Fibroblast of the aortic adventitia (primary cell): ENCODE measurements at regions not wholly inside any gene's neighbourhood (a gene's known extent, or its start where the extent isn't known, plus 50 kb on each side); places are given as distances from the start of the nearest gene placed in this dataset.

ENCODE experiments used
- DNase-seq: peaks from one replicate; pipeline ENCODE4 v3.0.0-alpha.2; 2010; ENCODE audit warnings: low read depth
- H3K4me3 ChIP-seq: 2 replicates; pipeline ENCODE4 v1.5.1; 2011; ENCODE audit warnings: low read depth, mild to moderate bottlenecking, control low read depth, low read length, moderate library complexity
- TF ChIP-seq, protein P1 (sequence below): IDR thresholded peaks from 2 replicates; pipeline ENCODE4 v1.5.1; 2011; ENCODE audit warnings: mild to moderate bottlenecking, low read length, control low read depth, inconsistent platforms; ENCODE audit not compliant: insufficient read depth

DNA sequence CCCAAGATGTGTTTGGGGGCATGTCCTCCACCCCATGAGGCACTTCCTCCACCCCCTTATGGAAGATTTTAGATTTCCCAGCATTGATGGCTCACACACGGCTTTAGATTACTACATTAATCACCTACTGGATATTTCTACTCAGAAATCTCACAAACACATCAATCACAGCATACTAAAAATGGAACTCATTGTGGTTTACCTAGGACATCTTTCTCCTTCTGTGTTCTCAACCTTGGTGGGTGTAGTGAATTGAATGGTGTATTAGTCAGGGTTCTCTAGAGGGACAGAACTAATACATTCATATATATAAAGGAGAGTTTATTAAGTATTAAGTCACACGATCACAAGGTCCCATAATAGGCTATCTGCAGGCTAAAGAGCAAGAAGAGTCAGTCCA is 82.1 kb upstream of the CYRIA start:
- no peak for DNase-seq
- TF ChIP-seq, protein P1, sequence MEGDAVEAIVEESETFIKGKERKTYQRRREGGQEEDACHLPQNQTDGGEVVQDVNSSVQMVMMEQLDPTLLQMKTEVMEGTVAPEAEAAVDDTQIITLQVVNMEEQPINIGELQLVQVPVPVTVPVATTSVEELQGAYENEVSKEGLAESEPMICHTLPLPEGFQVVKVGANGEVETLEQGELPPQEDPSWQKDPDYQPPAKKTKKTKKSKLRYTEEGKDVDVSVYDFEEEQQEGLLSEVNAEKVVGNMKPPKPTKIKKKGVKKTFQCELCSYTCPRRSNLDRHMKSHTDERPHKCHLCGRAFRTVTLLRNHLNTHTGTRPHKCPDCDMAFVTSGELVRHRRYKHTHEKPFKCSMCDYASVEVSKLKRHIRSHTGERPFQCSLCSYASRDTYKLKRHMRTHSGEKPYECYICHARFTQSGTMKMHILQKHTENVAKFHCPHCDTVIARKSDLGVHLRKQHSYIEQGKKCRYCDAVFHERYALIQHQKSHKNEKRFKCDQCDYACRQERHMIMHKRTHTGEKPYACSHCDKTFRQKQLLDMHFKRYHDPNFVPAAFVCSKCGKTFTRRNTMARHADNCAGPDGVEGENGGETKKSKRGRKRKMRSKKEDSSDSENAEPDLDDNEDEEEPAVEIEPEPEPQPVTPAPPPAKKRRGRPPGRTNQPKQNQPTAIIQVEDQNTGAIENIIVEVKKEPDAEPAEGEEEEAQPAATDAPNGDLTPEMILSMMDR, result no peak
- no peak overlapping the region for H3K4me3 ChIP-seq

DNA sequence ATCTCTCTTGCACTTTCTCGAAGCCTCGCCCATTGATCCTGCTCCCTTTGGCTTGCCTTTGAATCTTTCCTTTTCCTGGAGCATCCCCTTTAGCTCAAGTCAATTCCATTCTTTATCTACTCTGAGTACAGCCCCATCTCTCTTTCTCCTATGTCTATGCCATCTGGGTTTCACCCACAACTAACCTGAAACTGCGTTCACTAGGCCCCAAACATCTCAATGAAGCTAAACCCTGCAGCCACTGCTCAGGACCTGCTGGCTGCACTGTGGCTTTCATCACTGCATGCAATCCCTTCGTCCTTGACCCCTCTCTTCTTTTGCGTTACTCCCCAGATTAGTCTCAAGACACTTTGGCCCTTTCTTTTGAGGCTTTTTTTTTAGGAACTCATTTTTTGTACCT is 81.6 kb upstream of the CYRIA start:
- TF ChIP-seq, protein P1, result no peak

DNA sequence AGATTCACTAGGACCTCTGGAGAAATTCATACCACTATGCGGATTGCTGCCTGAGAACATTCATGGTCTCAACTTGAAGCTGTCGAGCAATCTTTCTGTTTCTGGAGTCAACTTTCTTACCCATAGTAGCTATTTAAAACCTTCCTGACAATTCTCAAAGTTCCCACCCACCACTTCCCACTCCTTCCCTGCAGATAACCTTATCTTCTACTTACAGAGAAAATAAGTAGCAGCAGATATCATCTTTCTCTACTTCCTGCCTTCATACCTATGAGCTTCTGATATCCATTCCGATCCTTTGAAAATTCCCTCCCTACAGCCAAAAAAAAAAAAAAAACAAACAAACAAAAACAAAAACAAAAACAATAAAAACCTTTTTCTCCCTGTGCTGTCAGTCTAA is 81.2 kb upstream of the CYRIA start:
- no peak for DNase-seq
- TF ChIP-seq, protein P1, result no peak
- H3K4me3 ChIP-seq, result no peak overlapping the region

More for the DNA sequence above, 81.6 kb upstream of the CYRIA start:
- DNase-seq, result no peak
- H3K4me3 ChIP-seq, result no peak overlapping the region

DNA sequence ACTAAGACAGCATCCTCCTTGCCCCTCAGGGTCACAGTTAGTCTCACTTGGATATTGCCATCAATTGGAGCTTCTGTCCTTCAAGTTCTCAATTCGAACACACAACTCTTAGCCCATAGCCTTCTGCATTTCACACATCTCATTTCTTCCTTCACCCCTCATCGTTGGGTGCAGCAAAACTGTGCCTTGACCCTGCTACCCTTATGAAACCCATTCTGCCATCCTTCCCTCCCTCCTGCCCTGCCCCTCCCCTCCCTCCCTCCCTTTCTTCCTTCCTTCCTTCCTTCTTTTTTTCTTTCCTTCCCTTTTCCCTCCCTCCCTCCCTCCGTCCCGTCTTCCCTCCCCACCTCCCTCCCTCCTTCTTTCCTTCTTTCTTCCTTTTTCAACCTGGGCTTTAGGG is 80.7 kb upstream of the CYRIA start:
- DNase-seq, result no peak
- H3K4me3 ChIP-seq, result no peak overlapping the region
- TF ChIP-seq, protein P1, result no peak

DNA sequence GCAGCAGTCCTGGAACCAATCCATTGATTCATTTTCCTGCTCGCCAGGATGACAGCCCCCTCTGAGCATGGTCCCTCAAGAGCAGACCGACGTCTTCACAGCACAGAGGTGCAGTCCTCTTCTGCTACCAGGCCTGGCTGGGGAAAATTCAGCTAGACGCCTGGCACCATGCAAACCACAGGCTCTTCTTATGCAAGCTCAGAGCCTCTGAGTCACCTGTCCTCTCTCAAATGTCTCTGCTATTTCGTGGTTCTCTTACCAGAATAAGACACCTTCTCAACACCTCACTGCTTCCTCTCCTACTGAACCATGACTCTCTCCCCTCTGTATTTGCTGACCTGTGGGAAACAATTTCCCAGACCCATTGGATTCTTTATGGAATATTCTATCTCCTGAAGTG is 79.8 kb upstream of the CYRIA start:
- TF ChIP-seq, protein P1, result no peak
- H3K4me3 ChIP-seq, result no peak overlapping the region
- no peak for DNase-seq

DNA sequence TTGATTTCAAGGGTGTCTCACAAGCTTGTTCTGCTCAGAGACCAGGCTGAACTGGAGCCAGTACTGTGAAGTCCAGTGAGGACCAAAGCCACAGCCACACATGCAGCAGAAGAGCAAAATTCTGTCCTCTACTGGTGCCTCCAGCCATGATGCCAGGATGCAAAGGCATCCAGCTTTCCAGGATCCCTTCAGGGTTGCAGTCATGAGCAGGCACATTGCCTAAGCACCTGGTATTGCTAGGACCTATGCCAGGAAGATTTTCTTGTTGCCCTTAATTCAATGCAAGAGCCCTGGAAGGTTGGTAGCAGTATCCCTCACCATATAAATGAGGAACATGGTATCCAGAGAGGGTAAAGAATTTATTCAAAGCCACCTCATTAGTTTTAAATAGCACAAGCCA is 78.9 kb upstream of the CYRIA start:
- no peak for DNase-seq
- TF ChIP-seq, protein P1, result no peak
- no peak overlapping the region for H3K4me3 ChIP-seq

DNA sequence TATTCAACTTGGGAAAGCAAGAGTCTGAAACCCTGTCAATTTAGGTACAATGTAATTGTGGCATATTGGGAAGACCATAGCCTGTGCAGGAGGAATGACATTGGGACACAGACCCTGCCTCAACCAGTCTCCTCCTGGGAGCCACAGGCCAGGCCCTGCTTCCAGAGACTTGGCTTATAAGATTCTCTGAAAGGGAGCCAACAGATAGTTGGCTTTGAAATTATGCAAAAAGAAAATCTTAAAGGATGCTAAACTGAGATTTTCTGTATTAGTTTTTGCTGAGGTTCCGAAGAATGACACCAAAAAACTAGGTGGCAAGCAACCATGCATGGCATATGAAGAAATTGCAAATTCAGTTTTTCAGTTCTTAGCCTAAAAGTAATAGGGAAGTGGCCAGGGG is 76.4 kb upstream of the CYRIA start:
- TF ChIP-seq, protein P1, result no peak
- H3K4me3 ChIP-seq, result no peak overlapping the region
- DNase-seq, result no peak
